LNCAP (cell line): ENCODE measurements at regions not wholly inside any gene's neighbourhood (a gene's known extent, or its start where the extent isn't known, plus 50 kb on each side); places are given as distances from the start of the nearest gene placed in this dataset.

Experiments used
- TF ChIP-seq, protein P1 (sequence below): fragments of 450-650 bp; IDR thresholded peaks from 2 replicates; pipeline ENCODE4 v1.5.1; 2017; ENCODE audit warnings: mild to moderate bottlenecking

DNA sequence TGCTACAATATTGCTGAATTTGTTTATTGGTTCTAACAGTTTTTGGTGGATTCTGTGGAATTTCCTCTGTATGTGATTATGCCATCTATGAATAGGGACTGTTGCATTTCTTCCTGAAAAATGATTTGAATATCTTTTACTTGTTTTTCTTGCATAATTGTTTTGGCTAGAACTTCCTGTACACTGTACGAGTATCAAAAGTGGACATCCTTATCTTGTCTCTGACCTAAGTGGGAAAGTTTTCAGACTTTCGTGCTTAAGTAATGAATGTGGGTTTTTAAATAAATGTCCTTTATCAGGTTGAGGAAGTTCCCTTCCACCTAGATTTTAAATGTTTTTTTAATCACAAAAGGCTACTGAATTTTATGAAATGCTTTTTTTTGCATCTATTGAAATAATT is 203.8 kb upstream of the ATP10A start:
- TF ChIP-seq, protein P1, sequence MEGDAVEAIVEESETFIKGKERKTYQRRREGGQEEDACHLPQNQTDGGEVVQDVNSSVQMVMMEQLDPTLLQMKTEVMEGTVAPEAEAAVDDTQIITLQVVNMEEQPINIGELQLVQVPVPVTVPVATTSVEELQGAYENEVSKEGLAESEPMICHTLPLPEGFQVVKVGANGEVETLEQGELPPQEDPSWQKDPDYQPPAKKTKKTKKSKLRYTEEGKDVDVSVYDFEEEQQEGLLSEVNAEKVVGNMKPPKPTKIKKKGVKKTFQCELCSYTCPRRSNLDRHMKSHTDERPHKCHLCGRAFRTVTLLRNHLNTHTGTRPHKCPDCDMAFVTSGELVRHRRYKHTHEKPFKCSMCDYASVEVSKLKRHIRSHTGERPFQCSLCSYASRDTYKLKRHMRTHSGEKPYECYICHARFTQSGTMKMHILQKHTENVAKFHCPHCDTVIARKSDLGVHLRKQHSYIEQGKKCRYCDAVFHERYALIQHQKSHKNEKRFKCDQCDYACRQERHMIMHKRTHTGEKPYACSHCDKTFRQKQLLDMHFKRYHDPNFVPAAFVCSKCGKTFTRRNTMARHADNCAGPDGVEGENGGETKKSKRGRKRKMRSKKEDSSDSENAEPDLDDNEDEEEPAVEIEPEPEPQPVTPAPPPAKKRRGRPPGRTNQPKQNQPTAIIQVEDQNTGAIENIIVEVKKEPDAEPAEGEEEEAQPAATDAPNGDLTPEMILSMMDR = no peak

DNA sequence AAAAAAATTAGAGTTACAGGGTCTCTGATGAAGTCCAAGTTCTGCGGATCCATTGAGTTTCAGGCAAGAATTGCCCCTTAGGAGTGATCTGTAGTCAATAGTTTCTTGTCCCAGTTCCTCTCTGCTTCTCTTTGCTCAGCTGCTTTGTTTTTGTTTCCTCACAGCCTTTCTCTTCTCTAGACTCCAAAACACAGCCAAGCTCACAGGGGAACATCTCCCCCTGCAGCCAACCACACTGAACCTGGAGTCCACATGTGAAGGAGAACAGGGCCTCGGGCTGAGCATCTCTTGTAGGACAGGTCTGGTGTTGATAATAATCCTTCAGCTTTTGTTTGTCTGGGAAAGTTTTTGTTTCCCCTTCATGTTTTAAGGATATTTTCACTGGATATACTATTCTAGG is 202.6 kb upstream of the ATP10A start:
- TF ChIP-seq, protein P1 = no peak

DNA sequence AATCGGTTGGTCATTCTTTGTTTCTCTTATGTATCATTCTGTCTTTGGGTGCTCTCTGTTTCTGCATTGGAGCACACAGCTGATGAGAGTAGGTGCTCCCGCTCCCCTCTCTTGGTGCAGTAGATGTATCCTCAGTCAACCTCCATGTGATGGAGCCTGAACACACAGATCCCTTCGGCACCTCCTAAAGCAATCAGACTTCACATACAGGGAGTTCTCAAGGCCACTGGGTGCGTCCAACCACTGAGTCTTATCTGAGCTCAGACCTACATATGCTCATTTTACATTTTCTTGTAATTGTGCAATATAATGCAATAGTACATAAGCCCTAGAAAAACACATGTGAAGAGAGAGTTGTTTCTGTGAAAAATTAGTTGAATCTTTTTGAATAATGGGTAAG is 198.1 kb upstream of the ATP10A start:
- TF ChIP-seq, protein P1 = no peak

DNA sequence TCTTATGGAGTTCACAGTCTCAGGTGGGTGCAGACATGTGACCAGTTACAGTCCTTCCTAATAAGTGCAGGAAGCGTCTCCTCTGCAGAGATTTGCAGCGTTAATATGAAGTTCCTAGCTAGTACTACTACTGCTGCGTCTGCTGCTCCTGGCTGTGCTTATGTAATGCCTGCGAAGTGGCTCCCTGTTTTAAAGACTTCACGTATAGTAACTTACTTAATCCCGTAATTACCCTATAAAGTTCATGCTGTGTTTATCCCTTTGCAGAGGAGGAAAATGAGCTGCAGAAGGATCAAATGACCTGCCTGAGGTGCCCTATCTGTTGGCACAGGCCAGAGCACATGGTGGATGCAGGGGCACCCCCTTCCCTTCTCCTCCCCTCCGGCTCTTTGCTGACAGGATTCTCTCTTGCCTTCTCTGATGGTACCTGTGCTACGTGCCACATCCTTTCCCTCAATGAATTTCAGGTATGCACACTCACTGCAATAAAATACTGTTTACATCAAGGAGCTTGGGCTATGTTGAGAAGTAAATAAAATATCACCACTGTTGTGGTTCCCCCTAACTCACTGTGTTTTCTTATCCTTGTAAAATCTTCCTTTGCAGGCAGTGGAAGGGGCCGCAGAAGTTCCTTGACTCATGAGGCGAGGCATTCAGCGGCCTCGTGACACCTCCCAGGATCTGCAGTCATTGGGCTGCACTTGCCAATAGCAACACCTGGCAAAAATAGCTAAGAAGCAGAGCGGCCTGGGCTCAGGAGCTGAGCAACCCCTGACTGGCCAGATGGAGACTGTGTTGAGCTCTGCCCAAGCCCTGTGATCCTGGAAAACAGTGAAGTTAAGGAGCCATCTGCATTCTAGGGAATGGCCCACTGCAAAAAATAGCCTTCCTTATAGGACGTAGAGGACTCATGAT is 188.9 kb upstream of the ATP10A start:
- TF ChIP-seq, protein P1 = no peak

DNA sequence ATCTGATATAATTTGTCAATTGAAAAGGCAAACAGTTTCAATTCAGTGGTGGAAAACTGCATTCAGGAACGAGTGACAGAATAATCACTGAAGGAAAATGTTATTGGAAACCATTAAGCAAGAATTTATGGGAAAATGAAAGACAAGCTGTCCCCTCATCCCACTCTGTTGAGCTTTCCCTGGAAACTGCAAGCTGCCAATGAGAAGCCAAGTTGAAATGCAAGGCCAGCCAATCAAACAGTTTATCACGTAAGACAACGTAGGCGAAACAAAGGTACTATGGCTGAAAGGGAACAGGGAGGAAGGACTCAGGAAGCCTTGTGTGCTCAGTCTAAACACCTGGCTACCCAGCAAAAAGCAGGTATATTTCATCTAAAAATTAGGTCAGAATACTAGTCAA is 187.9 kb upstream of the ATP10A start:
- TF ChIP-seq, protein P1 = no peak

DNA sequence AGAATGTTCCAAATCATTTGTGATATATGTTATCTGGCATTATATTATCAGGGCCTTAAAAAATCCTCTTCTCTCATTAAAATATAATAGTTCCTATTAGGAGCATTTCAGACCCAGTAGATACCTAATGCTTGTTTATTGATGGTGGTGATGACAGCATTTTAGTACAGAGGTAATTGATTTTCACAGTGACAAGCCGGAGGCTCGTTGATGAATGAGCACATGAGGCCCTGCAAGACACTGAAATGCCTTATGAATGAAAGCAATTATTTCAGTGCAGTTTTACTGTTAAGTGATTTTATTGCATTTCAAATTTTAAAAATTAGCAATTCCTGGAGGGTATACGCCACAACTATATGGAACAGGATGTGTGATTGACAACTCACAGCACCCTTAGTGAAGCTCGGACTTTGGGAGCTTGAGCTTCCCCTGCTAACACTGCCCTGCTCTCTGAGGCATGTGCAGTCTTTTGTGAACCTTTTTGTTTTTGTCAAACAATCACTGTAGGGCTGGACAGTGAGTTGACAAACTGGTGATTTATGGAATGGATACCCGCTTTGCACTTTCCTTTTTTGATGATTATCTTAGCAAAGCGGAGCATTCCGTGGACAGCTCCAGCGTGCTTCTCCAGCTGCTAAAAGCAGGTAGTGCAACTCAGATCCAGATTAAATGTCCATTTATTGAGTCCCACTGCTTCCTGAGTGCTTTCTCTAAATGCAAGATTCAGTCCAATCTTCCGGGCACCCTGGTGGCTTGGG is 187.0 kb upstream of the ATP10A start:
- TF ChIP-seq, protein P1 = no peak

DNA sequence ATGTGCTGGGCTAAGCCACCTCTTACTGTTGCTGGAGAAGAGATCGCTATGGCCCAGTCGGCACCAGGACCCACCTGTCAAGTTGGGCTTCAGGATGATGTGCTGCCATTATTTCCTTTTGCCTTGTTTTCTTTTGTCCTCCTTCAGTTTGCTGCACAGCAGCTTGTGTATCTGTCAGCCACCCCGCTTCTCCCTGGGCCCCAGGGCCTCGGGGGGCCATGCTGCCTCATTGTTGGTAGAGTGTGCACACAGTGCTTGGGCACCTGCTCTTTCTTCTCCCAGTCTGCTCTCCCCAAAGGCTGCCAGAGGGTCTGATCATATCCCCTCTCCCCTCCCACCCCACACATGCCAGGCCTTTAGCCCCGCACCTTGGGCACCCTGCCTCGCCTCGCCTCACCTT is 185.5 kb upstream of the ATP10A start:
- TF ChIP-seq, protein P1 = no peak
